IPS-20b (cell line): ENCODE measurements at regions not wholly inside any gene's neighbourhood (a gene's known extent, or its start where the extent isn't known, plus 50 kb on each side); places are given as distances from the start of the nearest gene placed in this dataset.

Source experiments
- H3K27ac ChIP-seq: one replicate; pipeline ENCODE4 v1.5.1; 2013; ENCODE audit warnings: low read length
- H3K27me3 ChIP-seq: 2 replicates; pipeline ENCODE4 v1.6.1; 2013; ENCODE audit warnings: mild to moderate bottlenecking, low read length, inconsistent platforms; ENCODE audit not compliant: insufficient read depth
- H3K36me3 ChIP-seq: 2 replicates; pipeline ENCODE4 v1.6.1; 2013; ENCODE audit warnings: low read depth, mild to moderate bottlenecking, inconsistent platforms, low read length, moderate library complexity; ENCODE audit not compliant: insufficient read depth
- H3K4me1 ChIP-seq: 2 replicates; pipeline ENCODE4 v1.6.1; 2013; ENCODE audit warnings: mild to moderate bottlenecking, control low read depth, inconsistent platforms, low read length, moderate library complexity; ENCODE audit not compliant: insufficient read depth
- H3K4me3 ChIP-seq: 2 replicates; pipeline ENCODE4 v1.5.1; 2013; ENCODE audit warnings: mild to moderate bottlenecking, low read length, inconsistent platforms
- H3K9ac ChIP-seq: 2 replicates; pipeline ENCODE4 v1.6.1; 2013; ENCODE audit warnings: low read depth, mild to moderate bottlenecking, inconsistent platforms, low read length, moderate library complexity
- H3K9me3 ChIP-seq: 2 replicates; pipeline ENCODE4 v1.6.1; 2013; ENCODE audit warnings: mild to moderate bottlenecking, low read depth, low read length, inconsistent platforms; ENCODE audit not compliant: insufficient read depth

GRCh38 chr5:32511776-32512374 lies 67.3 kb upstream of the ZFR start:
- Histone ChIP-seq H3K4me3 (no peak overlapping the region), H3K9me3 (no peaks in the 10 kb centered on the region), H3K27ac (no peak overlapping the region), H3K36me3 (no peaks in the 10 kb centered on the region), H3K4me1 (peaks cover 4% of the 10 kb centered on the region; the same call in 1 of the 2 replicates), H3K27me3 (no peaks in the 10 kb centered on the region), H3K9ac (no peak overlapping the region)

GRCh38 chr5:32510860-32511259 lies 66.3 kb upstream of the ZFR start:
- Histone ChIP-seq H3K27ac (no peak overlapping the region), H3K36me3 (no peaks in the 10 kb centered on the region), H3K27me3 (peaks cover 6% of the 10 kb centered on the region), H3K4me3 (no peak overlapping the region), H3K9me3 (no peaks in the 10 kb centered on the region), H3K9ac (no peak overlapping the region), H3K4me1 (peaks cover 11% of the 10 kb centered on the region)

GRCh38 chr5:32508806-32509805 lies 64.6 kb upstream of the ZFR start:
- Histone ChIP-seq H3K4me1 (peaks cover 22% of the 10 kb centered on the region), H3K27ac (no peak overlapping the region), H3K27me3 (peaks cover 23% of the 10 kb centered on the region), H3K9me3 (no peaks in the 10 kb centered on the region), H3K36me3 (no peaks in the 10 kb centered on the region), H3K4me3 (no peak overlapping the region), H3K9ac (no peak overlapping the region)

DNA sequence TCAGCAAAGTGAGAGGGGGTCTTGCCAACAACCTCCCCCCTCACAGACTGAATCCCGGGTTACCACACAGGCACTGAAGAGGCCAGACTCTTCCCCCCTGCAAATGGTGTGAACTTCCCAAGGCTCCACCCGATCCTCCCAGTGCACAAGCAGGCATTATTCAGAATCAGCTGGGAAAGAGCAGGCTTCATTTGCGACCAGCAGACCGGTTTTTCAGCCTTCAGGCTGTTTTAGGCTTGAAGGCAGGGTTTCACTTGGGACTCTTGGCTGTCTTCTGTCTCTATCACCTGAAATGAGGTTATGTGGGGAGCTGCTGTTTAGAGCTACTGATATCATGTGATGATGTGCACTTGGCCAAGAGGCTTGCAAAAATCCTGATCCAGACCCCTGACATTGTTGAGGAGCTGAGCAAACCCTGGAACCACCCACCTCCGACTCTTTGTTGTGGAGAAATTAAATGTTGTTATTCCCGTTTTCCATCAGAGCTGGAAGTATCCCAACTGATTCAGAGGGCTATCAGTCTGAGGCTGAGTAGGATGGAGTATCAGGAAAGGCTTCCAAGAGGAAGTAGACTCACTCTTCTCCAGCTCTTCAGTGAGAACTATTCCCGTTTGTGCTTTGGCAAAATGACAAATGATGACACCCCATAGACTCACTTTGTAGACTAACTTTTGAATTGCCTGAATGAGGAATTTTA lies 63.3 kb upstream of the ZFR start:
- H3K27me3 ChIP-seq: peaks cover 31% of the 10 kb centered on the region
- no peak overlapping the region for H3K4me3 ChIP-seq
- no peak overlapping the region for H3K27ac ChIP-seq
- H3K9me3 ChIP-seq: no peaks in the 10 kb centered on the region
- no peak overlapping the region for H3K9ac ChIP-seq
- peaks cover 22% of the 10 kb centered on the region for H3K4me1 ChIP-seq
- H3K36me3 ChIP-seq: no peaks in the 10 kb centered on the region

- peaks cover 42% of the 10 kb centered on the region for H3K27me3 ChIP-seq
- H3K36me3 ChIP-seq: no peaks in the 10 kb centered on the region
- no peak overlapping the region for H3K9ac ChIP-seq
- H3K4me1 ChIP-seq: peaks cover 24% of the 10 kb centered on the region
- no peaks in the 10 kb centered on the region for H3K9me3 ChIP-seq
- no peak overlapping the region for H3K4me3 ChIP-seq
- no peak overlapping the region for H3K27ac ChIP-seq
Observed at GRCh38 chr5:32506799-32507198, 62.3 kb upstream of the ZFR start.

- no peaks in the 10 kb centered on the region for H3K36me3 ChIP-seq
- H3K27ac ChIP-seq: no peak overlapping the region
- H3K27me3 ChIP-seq: peaks cover 48% of the 10 kb centered on the region
- no peak overlapping the region for H3K4me3 ChIP-seq
- H3K9me3 ChIP-seq: no peaks in the 10 kb centered on the region
- peaks cover 29% of the 10 kb centered on the region for H3K4me1 ChIP-seq
- no peak overlapping the region for H3K9ac ChIP-seq
Observed at GRCh38 chr5:32506201-32506661, 61.7 kb upstream of the ZFR start.

DNA sequence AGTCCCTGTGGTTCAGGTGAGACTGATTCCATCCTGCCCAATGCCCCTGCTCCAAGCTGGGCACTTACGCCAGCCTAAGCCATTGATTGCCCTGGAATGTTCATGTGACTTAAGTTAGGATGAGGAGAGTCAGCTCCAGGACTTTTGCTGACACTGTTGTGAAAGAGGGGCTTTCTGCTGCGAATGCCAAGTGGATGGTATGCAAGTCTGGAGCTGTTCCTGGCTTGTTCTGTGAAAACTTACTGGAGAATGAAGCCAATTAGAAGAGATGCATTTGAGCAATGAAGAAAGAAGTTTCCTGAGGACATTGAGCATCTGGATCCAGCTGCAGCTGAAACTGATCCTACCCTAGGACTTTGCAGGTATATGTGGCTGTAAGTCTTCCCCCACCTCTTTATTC lies 61.2 kb upstream of the ZFR start:
- Histone ChIP-seq H3K4me3 (no peak overlapping the region), H3K9ac (no peak overlapping the region), H3K27ac (no peak overlapping the region), H3K4me1 (peaks cover 32% of the 10 kb centered on the region), H3K36me3 (no peaks in the 10 kb centered on the region), H3K27me3 (peaks cover 52% of the 10 kb centered on the region), H3K9me3 (no peaks in the 10 kb centered on the region)

- Histone ChIP-seq H3K9me3 (no peaks in the 10 kb centered on the region), H3K4me3 (no peak overlapping the region), H3K36me3 (no peaks in the 10 kb centered on the region), H3K27me3 (peaks cover 52% of the 10 kb centered on the region), H3K4me1 (peaks cover 34% of the 10 kb centered on the region), H3K27ac (no peak overlapping the region), H3K9ac (no peak overlapping the region)
Observed at GRCh38 chr5:32504989-32505596, 60.6 kb upstream of the ZFR start.

GRCh38 chr5:32504329-32504988 lies 59.9 kb upstream of the ZFR start:
- peaks cover 57% of the 10 kb centered on the region for H3K27me3 ChIP-seq
- peaks cover 38% of the 10 kb centered on the region for H3K4me1 ChIP-seq
- H3K9ac ChIP-seq: no peak overlapping the region
- no peaks in the 10 kb centered on the region for H3K36me3 ChIP-seq
- no peak overlapping the region for H3K4me3 ChIP-seq
- no peaks in the 10 kb centered on the region for H3K9me3 ChIP-seq
- no peak overlapping the region for H3K27ac ChIP-seq

DNA sequence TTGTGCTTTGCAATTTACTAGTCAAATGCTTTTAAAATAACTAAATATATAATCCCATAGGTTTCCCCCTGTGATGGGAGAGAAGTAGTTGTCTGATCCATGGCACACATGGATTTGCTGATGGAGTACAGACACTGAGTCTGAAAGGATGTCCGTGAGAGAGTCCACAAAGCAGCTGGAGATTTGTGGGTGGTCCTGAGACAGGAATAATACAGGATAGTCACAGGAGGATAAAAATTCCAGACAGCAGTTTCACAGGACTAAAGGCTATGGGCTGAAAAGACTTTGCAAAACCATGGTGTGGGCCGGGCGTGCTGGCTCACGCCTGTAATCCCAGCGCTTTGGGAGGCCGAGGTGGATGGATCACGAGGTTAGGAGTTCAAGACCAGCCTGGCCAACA lies 58.7 kb upstream of the ZFR start:
- H3K27me3 ChIP-seq: peaks cover 65% of the 10 kb centered on the region
- H3K9me3 ChIP-seq: no peaks in the 10 kb centered on the region
- peaks cover 38% of the 10 kb centered on the region for H3K4me1 ChIP-seq
- H3K27ac ChIP-seq: no peak overlapping the region
- H3K4me3 ChIP-seq: no peak overlapping the region
- no peak overlapping the region for H3K9ac ChIP-seq
- H3K36me3 ChIP-seq: no peaks in the 10 kb centered on the region
